ENCODE measurements at regions not wholly inside any gene's neighbourhood (a gene's known extent, or its start where the extent isn't known, plus 50 kb on each side); places are given as distances from the start of the nearest gene placed in this dataset.

GRCh38 chr5:4050203-4050602 lies 454.6 kb downstream of the IRX1 start:
- no peak for DNase-seq
- Mint-ChIP-seq H3K4me1 (ENCODE audit: low read depth, unreplicated experiment) (no peaks in the 10 kb centered on the region), H3K27ac (ENCODE audit: unreplicated experiment) (no peak overlapping the region), H3K9me3 (ENCODE audit: unreplicated experiment) (peaks cover 4% of the 10 kb centered on the region), H3K36me3 (ENCODE audit: unreplicated experiment) (no peaks in the 10 kb centered on the region), H3K27me3 (ENCODE audit: unreplicated experiment) (no peaks in the 10 kb centered on the region), H3K4me3 (ENCODE audit: unreplicated experiment) (no peak overlapping the region)
- no peak for TF ChIP-seq CTCF (IDR thresholded peaks at IDR 0.05; ENCODE audit: partially characterized antibody, unreplicated experiment)

GRCh38 chr5:4053136-4053535 lies 457.5 kb downstream of the IRX1 start:
- Mint-ChIP-seq H3K36me3 (ENCODE audit: unreplicated experiment) (no peaks in the 10 kb centered on the region), H3K4me3 (ENCODE audit: unreplicated experiment) (no peak overlapping the region), H3K9me3 (ENCODE audit: unreplicated experiment) (peaks cover 4% of the 10 kb centered on the region), H3K4me1 (ENCODE audit: low read depth, unreplicated experiment) (no peaks in the 10 kb centered on the region), H3K27ac (ENCODE audit: unreplicated experiment) (no peak overlapping the region), H3K27me3 (ENCODE audit: unreplicated experiment) (no peaks in the 10 kb centered on the region)
- DNase-seq = no peak
- TF ChIP-seq CTCF (IDR thresholded peaks at IDR 0.05; ENCODE audit: partially characterized antibody, unreplicated experiment) = no peak

GRCh38 chr5:4054092-4054491 lies 458.5 kb downstream of the IRX1 start:
- peaks cover 4% of the 10 kb centered on the region for H3K9me3 Mint-ChIP-seq (ENCODE audit: unreplicated experiment)
- H3K36me3 Mint-ChIP-seq (ENCODE audit: unreplicated experiment) = no peaks in the 10 kb centered on the region
- H3K27me3 Mint-ChIP-seq (ENCODE audit: unreplicated experiment) = no peaks in the 10 kb centered on the region
- no peak overlapping the region for H3K27ac Mint-ChIP-seq (ENCODE audit: unreplicated experiment)
- TF ChIP-seq CTCF (IDR thresholded peaks at IDR 0.05; ENCODE audit: partially characterized antibody, unreplicated experiment) = no peak
- DNase-seq = no peak
- no peak overlapping the region for H3K4me3 Mint-ChIP-seq (ENCODE audit: unreplicated experiment)
- no peaks in the 10 kb centered on the region for H3K4me1 Mint-ChIP-seq (ENCODE audit: low read depth, unreplicated experiment)

- no peaks in the 10 kb centered on the region for H3K9me3 Mint-ChIP-seq (ENCODE audit: unreplicated experiment)
- no peaks in the 10 kb centered on the region for H3K4me1 Mint-ChIP-seq (ENCODE audit: low read depth, unreplicated experiment)
- DNase-seq = no peak
- no peaks in the 10 kb centered on the region for H3K36me3 Mint-ChIP-seq (ENCODE audit: unreplicated experiment)
- H3K27me3 Mint-ChIP-seq (ENCODE audit: unreplicated experiment) = no peaks in the 10 kb centered on the region
- no peak overlapping the region for H3K4me3 Mint-ChIP-seq (ENCODE audit: unreplicated experiment)
- no peak for TF ChIP-seq CTCF (IDR thresholded peaks at IDR 0.05; ENCODE audit: partially characterized antibody, unreplicated experiment)
- no peak overlapping the region for H3K27ac Mint-ChIP-seq (ENCODE audit: unreplicated experiment)
Measured at GRCh38 chr5:4058899-4059298, 463.3 kb downstream of the IRX1 start.

- no peak for TF ChIP-seq CTCF (IDR thresholded peaks at IDR 0.05; ENCODE audit: partially characterized antibody, unreplicated experiment)
- H3K36me3 Mint-ChIP-seq (ENCODE audit: unreplicated experiment) = no peaks in the 10 kb centered on the region
- DNase-seq = no peak
- H3K27me3 Mint-ChIP-seq (ENCODE audit: unreplicated experiment) = peaks cover 2% of the 10 kb centered on the region
- H3K9me3 Mint-ChIP-seq (ENCODE audit: unreplicated experiment) = no peaks in the 10 kb centered on the region
- no peak overlapping the region for H3K4me3 Mint-ChIP-seq (ENCODE audit: unreplicated experiment)
- no peak overlapping the region for H3K27ac Mint-ChIP-seq (ENCODE audit: unreplicated experiment)
- no peaks in the 10 kb centered on the region for H3K4me1 Mint-ChIP-seq (ENCODE audit: low read depth, unreplicated experiment)
Measured at GRCh38 chr5:4065472-4066320, 470.1 kb downstream of the IRX1 start.

Data from glutamatergic neuron (in vitro differentiated cells).